HepG2 (cell line): ENCODE measurements at regions not wholly inside any gene's neighbourhood (a gene's known extent, or its start where the extent isn't known, plus 50 kb on each side); places are given as distances from the start of the nearest gene placed in this dataset.

Source experiments
- ATAC-seq: fragments of 200-7000 bp; cut with Tn5 transposase; 3 replicates; pipeline ENCODE4 v1.9.1; 2020; ENCODE audit warnings: mild to moderate bottlenecking, moderate library complexity
- BruUV-seq: library from RNA; stranded (reverse); fragments of 400-500 nt; replicated peaks from 2 replicates; lab custom pipeline; 2021; lab: Mats Ljungman, UMichigan
- CTCF ChIA-PET: fragments of 300-600 bp; formaldehyde crosslinking; extraction: SDS; loops from one replicate; lab custom pipeline; 2021; ENCODE audit warnings: low total read pairs, inconsistent platforms, low intra/inter-chr PET ratio; lab: Yijun Ruan, JAX
- POLR2A ChIA-PET: fragments of 350-600 bp; sonication (Branson Sonifier 250); formaldehyde crosslinking; loops from one replicate; lab custom pipeline; 2020; ENCODE audit warnings: antibody characterized with exemption, inconsistent platforms; lab: Yijun Ruan, JAX
- DNase-seq: peaks from one replicate; pipeline ENCODE4 v3.0.0-alpha.2; 2015; ENCODE audit warnings: low spot score
- FAIRE-seq: peaks from 3 replicates; lab custom pipeline; 2011; peaks lifted over from hg19 to GRCh38; lab: Jason Lieb, UNC
- H2AFZ ChIP-seq: one replicate; pipeline ENCODE4 v1.6.1; 2011; ENCODE audit warnings: low read length, inconsistent platforms
- H3K27ac ChIP-seq: fragments of 300-600 bp; 3 replicates; pipeline ENCODE4 v1.8.0; 2011; ENCODE audit warnings: mixed run types, mild to moderate bottlenecking, mixed read lengths, low read length, inconsistent platforms; ENCODE audit not compliant: insufficient read depth; ENCODE audit errors: extremely low read length
- H3K27me3 ChIP-seq, 2 experiments: fragments of 200-600 bp in 1 of 2; 2 replicates in 1 of 2; 3 replicates in 1 of 2; pipeline versions ENCODE4 v1.6.0 to v1.8.0; 2011; ENCODE audit warnings: low read length in 2 of 2, mild to moderate bottlenecking in 2 of 2, moderate library complexity in 2 of 2, inconsistent platforms in 1 of 2; ENCODE audit not compliant: insufficient read depth in 2 of 2, control insufficient read depth in 1 of 2
- H3K36me3 ChIP-seq, 2 experiments: fragments of 200-600 bp in 1 of 2; replicated peaks in 1 of 2; 2 replicates in 1 of 2; 3 replicates in 1 of 2; pipeline versions ENCODE4 v1.5.1 to v1.8.0; 2011; ENCODE audit warnings: low read length in 2 of 2, inconsistent platforms in 1 of 2; ENCODE audit not compliant: insufficient read depth in 2 of 2, control insufficient read depth in 1 of 2
- H3K4me1 ChIP-seq: 2 replicates; pipeline ENCODE4 v1.5.1; 2012; ENCODE audit warnings: low read length, inconsistent platforms; ENCODE audit not compliant: insufficient read depth
- H3K4me2 ChIP-seq: 2 replicates; pipeline ENCODE4 v1.6.0; 2011; ENCODE audit warnings: low read depth, low read length, inconsistent platforms
- H3K4me3 ChIP-seq, 3 experiments: fragments of 200-600 bp in 1 of 3; sonication (generic), shearing (Covaris generic) in 1 of 3; replicated peaks in 1 of 3; 2 replicates each; pipeline ENCODE4 v1.5.1; 2011 to 2016; ENCODE audit warnings: low read length in 3 of 3, inconsistent platforms in 2 of 3, low read depth in 2 of 3, mild to moderate bottlenecking in 2 of 3, control low read depth in 1 of 3, mixed read lengths in 1 of 3; ENCODE audit not compliant: insufficient read depth in 1 of 3
- H3K79me2 ChIP-seq: one replicate; pipeline ENCODE4 v1.6.1; 2011; ENCODE audit warnings: low read length, inconsistent platforms; ENCODE audit not compliant: insufficient read depth
- H3K9ac ChIP-seq: 2 replicates; pipeline ENCODE4 v1.6.0; 2011; ENCODE audit warnings: mild to moderate bottlenecking, low read depth, low read length, inconsistent platforms; ENCODE audit not compliant: insufficient read depth
- H3K9me3 ChIP-seq: 2 replicates; pipeline ENCODE4 v1.5.1; 2012; ENCODE audit warnings: mild to moderate bottlenecking, low read length
- H4K20me1 ChIP-seq: 2 replicates; pipeline ENCODE4 v1.6.0; 2011; ENCODE audit warnings: inconsistent platforms, mild to moderate bottlenecking, low read length, moderate library complexity; ENCODE audit not compliant: insufficient read depth
- CCAR2 ChIP-seq: fragments of 200-400 bp; formaldehyde crosslinking; optimal IDR thresholded peaks from 2 replicates; pipeline ENCODE3; 2018; ENCODE audit warnings: low read depth, mild to moderate bottlenecking, low read length, moderate library complexity
- FOXM1 ChIP-seq: sonication (generic); formaldehyde crosslinking; IDR thresholded peaks from 2 replicates; pipeline ENCODE4 v1.5.0; 2020; ENCODE audit warnings: missing genetic modification reagents
- KDM3A ChIP-seq: IDR thresholded peaks from 2 replicates; pipeline ENCODE4 v1.6.1; 2018; ENCODE audit warnings: low read depth, missing compliant biosample characterization
- NFIB ChIP-seq: sonication (generic); formaldehyde crosslinking; IDR thresholded peaks from 2 replicates; pipeline ENCODE4 v1.9.0; 2021; ENCODE audit warnings: missing genetic modification reagents, mild to moderate bottlenecking, borderline replicate concordance
- PPARG ChIP-seq: conservative IDR thresholded peaks from 2 replicates; pipeline ENCODE4 v1.6.1; 2016; ENCODE audit warnings: missing biosample characterization, missing genetic modification reagents
- SALL2 ChIP-seq: sonication (generic); formaldehyde crosslinking; IDR thresholded peaks from 2 replicates; pipeline ENCODE4 v1.8.1; 2023; ENCODE audit warnings: mild to moderate bottlenecking, missing genetic modification reagents, inconsistent platforms
- SNAPC2 ChIP-seq: sonication (generic); formaldehyde crosslinking; IDR thresholded peaks from 2 replicates; pipeline ENCODE4 v1.8.1; 2022; ENCODE audit warnings: mild to moderate bottlenecking, missing genetic modification reagents
- YEATS2 ChIP-seq: sonication (generic); formaldehyde crosslinking; IDR thresholded peaks from 2 replicates; pipeline ENCODE4 v1.4.0; 2020; ENCODE audit warnings: missing genetic modification reagents, borderline replicate concordance
- ZNF263 ChIP-seq: sonication (generic); formaldehyde crosslinking; IDR thresholded peaks from 2 replicates; pipeline ENCODE4 v1.4.0; 2020; ENCODE audit warnings: missing genetic modification reagents
- ZNF780A ChIP-seq: sonication (generic); formaldehyde crosslinking; IDR thresholded peaks from 2 replicates; pipeline ENCODE4 v1.8.0; 2022; ENCODE audit warnings: mild to moderate bottlenecking, missing genetic modification reagents, moderate library complexity
- WGBS: methylation state at CpG from one replicate; pipeline ENCODE4 v1.1.6; 2017; ENCODE audit warnings: low lambda C conversion rate; 5-methylcytosine and 5-hydroxymethylcytosine counted together
- in situ Hi-C: cut with HindIII; loops from 2 replicates; pipeline ENCODE4 v1.10.0; 2017; ENCODE audit warnings: low pct_unique_long_range_greater_than_20kb; ENCODE audit not compliant: extremely low pct_ligation_motif_present
- intact Hi-C: fragments of 100-400 bp; cut with micrococcal nuclease; formaldehyde crosslinking; loops from one replicate; pipeline ENCODE4 v1.10.0; 2022; ENCODE audit not compliant: unreplicated experiment
- TF ChIP-seq, protein P1 (sequence below): sonication (generic); formaldehyde crosslinking; IDR thresholded peaks from 2 replicates; pipeline ENCODE4 v1.4.0; 2020; ENCODE audit warnings: missing genetic modification reagents
- TF ChIP-seq, protein P2 (sequence below): sonication (generic); formaldehyde crosslinking; IDR thresholded peaks from 2 replicates; pipeline ENCODE4 v1.8.0; 2022; ENCODE audit warnings: mild to moderate bottlenecking, missing genetic modification reagents; ENCODE audit not compliant: insufficient replicate concordance
- TF ChIP-seq, protein P3 (sequence below): sonication (generic); formaldehyde crosslinking; conservative IDR thresholded peaks from 2 replicates; pipeline ENCODE4 v1.8.0; 2022; ENCODE audit warnings: low read depth, missing genetic modification reagents
- TF ChIP-seq, protein P4 (sequence below): sonication (generic); formaldehyde crosslinking; IDR thresholded peaks from 2 replicates; pipeline ENCODE4 v1.4.0; 2020; ENCODE audit warnings: missing genetic modification reagents
- TF ChIP-seq, protein P5 (sequence below): sonication (generic); formaldehyde crosslinking; IDR thresholded peaks from 2 replicates; pipeline ENCODE4; 2020; ENCODE audit warnings: missing genetic modification reagents, mild to moderate bottlenecking, borderline replicate concordance

DNA sequence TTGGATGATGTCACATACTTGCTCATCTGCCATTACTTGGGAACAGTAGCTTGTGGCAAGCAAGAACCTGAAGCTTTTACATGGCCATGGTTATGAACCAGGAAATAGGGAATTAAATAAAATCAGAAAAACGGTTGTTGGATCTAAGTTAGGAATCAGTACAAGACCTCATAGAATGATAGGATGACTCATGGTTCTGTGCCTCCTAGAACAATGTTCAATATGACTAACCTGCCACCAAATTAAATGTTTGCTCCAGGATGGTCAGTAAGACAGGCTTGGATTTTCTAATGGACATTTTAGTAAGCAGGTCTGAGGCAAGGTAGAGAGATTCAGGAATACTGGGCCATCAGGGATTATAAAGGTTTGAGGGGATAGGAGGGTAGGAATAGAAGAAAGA, 218.9 kb downstream of the PLOD2 start:
- DNase-seq (no peak), ATAC-seq (no peak), FAIRE-seq (no peak)
- 5% methylated on average over 1 of the region's 1 CpG for WGBS
- Histone ChIP-seq H3K4me2 (no peak overlapping the region), H3K27me3 (no peaks in the 10 kb centered on the region; a peak in 1 of 5 replicates), H4K20me1 (0 out of 2 replicates have a peak, but pooled peaks cover 2% of the 10 kb centered on the region), H2AFZ (no peak overlapping the region), H3K36me3 (no peaks in the 10 kb centered on the region), H3K79me2 (no peaks in the 10 kb centered on the region), H3K9ac (no peak overlapping the region), H3K4me1 (no peaks in the 10 kb centered on the region), H3K27ac (no peak overlapping the region), H3K9me3 (no peaks in the 10 kb centered on the region), H3K4me3 (no peak overlapping the region)
- intact Hi-C loops = no loop called here
- TF ChIP-seq ZNF263 (CRISPR knock-in tag) (no peak), YEATS2 (no peak), KDM3A (no peak), FOXM1 (CRISPR knock-in tag) (no peak), ZNF780A (CRISPR knock-in tag) (no peak), CCAR2 (no peak), SALL2 (CRISPR knock-in tag) (no peak), PPARG (CRISPR knock-in tag) (no peak), SNAPC2 (CRISPR knock-in tag) (no peak), NFIB (CRISPR knock-in tag) (no peak)
- TF ChIP-seq, protein P1, sequence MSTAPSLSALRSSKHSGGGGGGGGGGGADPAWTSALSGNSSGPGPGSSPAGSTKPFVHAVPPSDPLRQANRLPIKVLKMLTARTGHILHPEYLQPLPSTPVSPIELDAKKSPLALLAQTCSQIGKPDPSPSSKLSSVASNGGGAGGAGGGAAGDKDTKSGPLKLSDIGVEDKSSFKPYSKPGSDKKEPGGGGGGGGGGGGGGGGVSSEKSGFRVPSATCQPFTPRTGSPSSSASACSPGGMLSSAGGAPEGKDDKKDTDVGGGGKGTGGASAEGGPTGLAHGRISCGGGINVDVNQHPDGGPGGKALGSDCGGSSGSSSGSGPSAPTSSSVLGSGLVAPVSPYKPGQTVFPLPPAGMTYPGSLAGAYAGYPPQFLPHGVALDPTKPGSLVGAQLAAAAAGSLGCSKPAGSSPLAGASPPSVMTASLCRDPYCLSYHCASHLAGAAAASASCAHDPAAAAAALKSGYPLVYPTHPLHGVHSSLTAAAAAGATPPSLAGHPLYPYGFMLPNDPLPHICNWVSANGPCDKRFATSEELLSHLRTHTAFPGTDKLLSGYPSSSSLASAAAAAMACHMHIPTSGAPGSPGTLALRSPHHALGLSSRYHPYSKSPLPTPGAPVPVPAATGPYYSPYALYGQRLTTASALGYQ (CRISPR knock-in tag) = no peak
- TF ChIP-seq, protein P2, sequence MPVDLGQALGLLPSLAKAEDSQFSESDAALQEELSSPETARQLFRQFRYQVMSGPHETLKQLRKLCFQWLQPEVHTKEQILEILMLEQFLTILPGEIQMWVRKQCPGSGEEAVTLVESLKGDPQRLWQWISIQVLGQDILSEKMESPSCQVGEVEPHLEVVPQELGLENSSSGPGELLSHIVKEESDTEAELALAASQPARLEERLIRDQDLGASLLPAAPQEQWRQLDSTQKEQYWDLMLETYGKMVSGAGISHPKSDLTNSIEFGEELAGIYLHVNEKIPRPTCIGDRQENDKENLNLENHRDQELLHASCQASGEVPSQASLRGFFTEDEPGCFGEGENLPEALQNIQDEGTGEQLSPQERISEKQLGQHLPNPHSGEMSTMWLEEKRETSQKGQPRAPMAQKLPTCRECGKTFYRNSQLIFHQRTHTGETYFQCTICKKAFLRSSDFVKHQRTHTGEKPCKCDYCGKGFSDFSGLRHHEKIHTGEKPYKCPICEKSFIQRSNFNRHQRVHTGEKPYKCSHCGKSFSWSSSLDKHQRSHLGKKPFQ (CRISPR knock-in tag) = no peak
- TF ChIP-seq, protein P3, sequence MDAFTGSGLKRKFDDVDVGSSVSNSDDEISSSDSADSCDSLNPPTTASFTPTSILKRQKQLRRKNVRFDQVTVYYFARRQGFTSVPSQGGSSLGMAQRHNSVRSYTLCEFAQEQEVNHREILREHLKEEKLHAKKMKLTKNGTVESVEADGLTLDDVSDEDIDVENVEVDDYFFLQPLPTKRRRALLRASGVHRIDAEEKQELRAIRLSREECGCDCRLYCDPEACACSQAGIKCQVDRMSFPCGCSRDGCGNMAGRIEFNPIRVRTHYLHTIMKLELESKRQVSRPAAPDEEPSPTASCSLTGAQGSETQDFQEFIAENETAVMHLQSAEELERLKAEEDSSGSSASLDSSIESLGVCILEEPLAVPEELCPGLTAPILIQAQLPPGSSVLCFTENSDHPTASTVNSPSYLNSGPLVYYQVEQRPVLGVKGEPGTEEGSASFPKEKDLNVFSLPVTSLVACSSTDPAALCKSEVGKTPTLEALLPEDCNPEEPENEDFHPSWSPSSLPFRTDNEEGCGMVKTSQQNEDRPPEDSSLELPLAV (CRISPR knock-in tag) = no peak
- TF ChIP-seq, protein P4, sequence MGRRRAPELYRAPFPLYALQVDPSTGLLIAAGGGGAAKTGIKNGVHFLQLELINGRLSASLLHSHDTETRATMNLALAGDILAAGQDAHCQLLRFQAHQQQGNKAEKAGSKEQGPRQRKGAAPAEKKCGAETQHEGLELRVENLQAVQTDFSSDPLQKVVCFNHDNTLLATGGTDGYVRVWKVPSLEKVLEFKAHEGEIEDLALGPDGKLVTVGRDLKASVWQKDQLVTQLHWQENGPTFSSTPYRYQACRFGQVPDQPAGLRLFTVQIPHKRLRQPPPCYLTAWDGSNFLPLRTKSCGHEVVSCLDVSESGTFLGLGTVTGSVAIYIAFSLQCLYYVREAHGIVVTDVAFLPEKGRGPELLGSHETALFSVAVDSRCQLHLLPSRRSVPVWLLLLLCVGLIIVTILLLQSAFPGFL (CRISPR knock-in tag) = no peak
- TF ChIP-seq, protein P5, sequence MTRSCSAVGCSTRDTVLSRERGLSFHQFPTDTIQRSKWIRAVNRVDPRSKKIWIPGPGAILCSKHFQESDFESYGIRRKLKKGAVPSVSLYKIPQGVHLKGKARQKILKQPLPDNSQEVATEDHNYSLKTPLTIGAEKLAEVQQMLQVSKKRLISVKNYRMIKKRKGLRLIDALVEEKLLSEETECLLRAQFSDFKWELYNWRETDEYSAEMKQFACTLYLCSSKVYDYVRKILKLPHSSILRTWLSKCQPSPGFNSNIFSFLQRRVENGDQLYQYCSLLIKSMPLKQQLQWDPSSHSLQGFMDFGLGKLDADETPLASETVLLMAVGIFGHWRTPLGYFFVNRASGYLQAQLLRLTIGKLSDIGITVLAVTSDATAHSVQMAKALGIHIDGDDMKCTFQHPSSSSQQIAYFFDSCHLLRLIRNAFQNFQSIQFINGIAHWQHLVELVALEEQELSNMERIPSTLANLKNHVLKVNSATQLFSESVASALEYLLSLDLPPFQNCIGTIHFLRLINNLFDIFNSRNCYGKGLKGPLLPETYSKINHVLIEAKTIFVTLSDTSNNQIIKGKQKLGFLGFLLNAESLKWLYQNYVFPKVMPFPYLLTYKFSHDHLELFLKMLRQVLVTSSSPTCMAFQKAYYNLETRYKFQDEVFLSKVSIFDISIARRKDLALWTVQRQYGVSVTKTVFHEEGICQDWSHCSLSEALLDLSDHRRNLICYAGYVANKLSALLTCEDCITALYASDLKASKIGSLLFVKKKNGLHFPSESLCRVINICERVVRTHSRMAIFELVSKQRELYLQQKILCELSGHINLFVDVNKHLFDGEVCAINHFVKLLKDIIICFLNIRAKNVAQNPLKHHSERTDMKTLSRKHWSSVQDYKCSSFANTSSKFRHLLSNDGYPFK (CRISPR knock-in tag) = no peak
- BruUV-seq = no TSS peak
- POLR2A ChIA-PET = no interaction called here
- CTCF ChIA-PET = no interaction called here
- in situ Hi-C loops = no loop called here
